ENCODE measurements at regions not wholly inside any gene's neighbourhood (a gene's known extent, or its start where the extent isn't known, plus 50 kb on each side); places are given as distances from the start of the nearest gene placed in this dataset.

DNA sequence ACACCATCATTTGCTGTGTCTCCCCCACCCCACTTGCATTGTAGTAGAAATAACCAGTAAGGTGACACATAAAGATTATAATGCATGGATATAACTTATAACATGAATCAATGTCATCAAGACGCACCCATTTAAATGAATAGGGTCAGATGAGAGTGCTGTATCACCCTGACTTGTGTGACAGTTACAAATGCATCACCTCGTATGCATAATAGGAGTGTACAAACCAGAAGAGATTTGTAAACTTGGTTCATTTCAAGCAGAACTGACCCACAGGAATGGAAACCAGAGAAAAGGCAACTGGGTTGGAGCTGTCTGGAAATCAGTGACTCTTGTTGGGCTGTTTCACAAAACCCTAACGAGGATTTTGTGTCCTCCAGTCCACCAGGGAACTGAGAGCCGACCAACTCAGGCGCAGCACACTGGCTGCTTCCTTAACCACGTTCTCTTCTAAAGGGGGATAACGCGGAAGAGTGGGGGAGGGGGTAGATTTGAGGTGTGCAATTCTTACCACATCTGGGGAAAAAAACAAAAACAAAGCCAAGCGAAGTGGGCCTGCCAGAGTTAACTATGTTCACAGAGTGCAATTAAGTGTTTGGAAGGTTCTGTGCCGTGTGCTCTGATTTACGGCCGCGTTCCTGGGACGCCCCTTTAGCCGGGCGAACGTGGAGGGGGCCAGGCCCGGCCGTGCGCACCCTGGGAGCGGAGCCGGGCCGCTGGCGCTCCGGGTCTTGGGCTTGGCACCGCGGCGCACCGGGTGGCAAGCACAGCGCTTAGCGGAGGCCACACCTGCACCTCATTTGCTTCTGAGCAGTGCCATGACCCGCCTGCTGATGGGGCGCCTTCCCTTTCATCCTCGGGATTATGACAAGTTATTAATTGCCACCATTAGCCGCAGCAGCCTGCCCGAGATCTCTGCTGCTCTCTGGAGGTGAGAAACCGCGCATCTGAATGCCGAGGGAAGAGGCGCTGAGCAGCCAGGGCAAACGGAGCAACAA is 248.8 kb upstream of the FOXD3 start:
- Histone ChIP-seq H3K27me3 (no peaks in the 10 kb centered on the region), H3K27ac (no peak overlapping the region), H3K36me3 (no peaks in the 10 kb centered on the region), H3K4me1 (no peaks in the 10 kb centered on the region), H3K9me3 (peaks cover 0 to 12% of the 10 kb centered on the region in 2 donors), H3K4me3 (peak overlapping the region; percentile 12 to 36)
- DNase-seq (ENCODE audit: low spot score), result no peak
- TF ChIP-seq, protein P1, sequence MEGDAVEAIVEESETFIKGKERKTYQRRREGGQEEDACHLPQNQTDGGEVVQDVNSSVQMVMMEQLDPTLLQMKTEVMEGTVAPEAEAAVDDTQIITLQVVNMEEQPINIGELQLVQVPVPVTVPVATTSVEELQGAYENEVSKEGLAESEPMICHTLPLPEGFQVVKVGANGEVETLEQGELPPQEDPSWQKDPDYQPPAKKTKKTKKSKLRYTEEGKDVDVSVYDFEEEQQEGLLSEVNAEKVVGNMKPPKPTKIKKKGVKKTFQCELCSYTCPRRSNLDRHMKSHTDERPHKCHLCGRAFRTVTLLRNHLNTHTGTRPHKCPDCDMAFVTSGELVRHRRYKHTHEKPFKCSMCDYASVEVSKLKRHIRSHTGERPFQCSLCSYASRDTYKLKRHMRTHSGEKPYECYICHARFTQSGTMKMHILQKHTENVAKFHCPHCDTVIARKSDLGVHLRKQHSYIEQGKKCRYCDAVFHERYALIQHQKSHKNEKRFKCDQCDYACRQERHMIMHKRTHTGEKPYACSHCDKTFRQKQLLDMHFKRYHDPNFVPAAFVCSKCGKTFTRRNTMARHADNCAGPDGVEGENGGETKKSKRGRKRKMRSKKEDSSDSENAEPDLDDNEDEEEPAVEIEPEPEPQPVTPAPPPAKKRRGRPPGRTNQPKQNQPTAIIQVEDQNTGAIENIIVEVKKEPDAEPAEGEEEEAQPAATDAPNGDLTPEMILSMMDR (IDR thresholded peaks at IDR 0.05), result peak in 1 of 2 donors; percentile 29

- TF ChIP-seq, protein P1 (IDR thresholded peaks at IDR 0.05), result no peak
- Histone ChIP-seq H3K9me3 (peaks cover 0 to 12% of the 10 kb centered on the region in 2 donors), H3K27me3 (no peaks in the 10 kb centered on the region), H3K36me3 (no peaks in the 10 kb centered on the region), H3K4me3 (no peak overlapping the region), H3K4me1 (no peaks in the 10 kb centered on the region), H3K27ac (no peak overlapping the region)
- no peak for DNase-seq (ENCODE audit: low spot score)
Observed at GRCh38 chr1:63074321-63074720, 248.0 kb upstream of the FOXD3 start.

GRCh38 chr1:63082766-63083165 is 239.6 kb upstream of the FOXD3 start:
- Histone ChIP-seq H3K4me3 (no peak overlapping the region), H3K4me1 (no peaks in the 10 kb centered on the region), H3K9me3 (no peaks in the 10 kb centered on the region), H3K27ac (no peak overlapping the region), H3K27me3 (no peaks in the 10 kb centered on the region), H3K36me3 (no peaks in the 10 kb centered on the region)
- TF ChIP-seq, protein P1 (IDR thresholded peaks at IDR 0.05), result no peak
- no peak for DNase-seq (ENCODE audit: low spot score)

- H3K27me3 ChIP-seq, result no peaks in the 10 kb centered on the region
- TF ChIP-seq, protein P1 (IDR thresholded peaks at IDR 0.05), result no peak
- no peak overlapping the region for H3K27ac ChIP-seq
- H3K36me3 ChIP-seq, result no peaks in the 10 kb centered on the region
- H3K4me3 ChIP-seq, result no peak overlapping the region
- H3K4me1 ChIP-seq, result no peaks in the 10 kb centered on the region
- no peaks in the 10 kb centered on the region for H3K9me3 ChIP-seq
- no peak for DNase-seq (ENCODE audit: low spot score)
Observed at GRCh38 chr1:63087966-63088365, 234.4 kb upstream of the FOXD3 start.

GRCh38 chr1:63099188-63099587 is 223.2 kb upstream of the FOXD3 start:
- Histone ChIP-seq H3K36me3 (no peaks in the 10 kb centered on the region), H3K4me1 (no peaks in the 10 kb centered on the region), H3K9me3 (no peaks in the 10 kb centered on the region), H3K27ac (no peak overlapping the region), H3K27me3 (no peaks in the 10 kb centered on the region), H3K4me3 (no peak overlapping the region)
- TF ChIP-seq, protein P1 (IDR thresholded peaks at IDR 0.05), result no peak
- DNase-seq (ENCODE audit: low spot score), result no peak

Measured in right atrium auricular region (tissue), 2 donors.